ENCODE measurements at regions not wholly inside any gene's neighbourhood (a gene's known extent, or its start where the extent isn't known, plus 50 kb on each side); places are given as distances from the start of the nearest gene placed in this dataset.

GRCh38 chr7:12741951-12742575 lies 54.6 kb downstream of the ARL4A start:
- no peak for DNase-seq

- no peak for DNase-seq
Observed at GRCh38 chr7:12746211-12746610, 58.8 kb downstream of the ARL4A start.

DNA sequence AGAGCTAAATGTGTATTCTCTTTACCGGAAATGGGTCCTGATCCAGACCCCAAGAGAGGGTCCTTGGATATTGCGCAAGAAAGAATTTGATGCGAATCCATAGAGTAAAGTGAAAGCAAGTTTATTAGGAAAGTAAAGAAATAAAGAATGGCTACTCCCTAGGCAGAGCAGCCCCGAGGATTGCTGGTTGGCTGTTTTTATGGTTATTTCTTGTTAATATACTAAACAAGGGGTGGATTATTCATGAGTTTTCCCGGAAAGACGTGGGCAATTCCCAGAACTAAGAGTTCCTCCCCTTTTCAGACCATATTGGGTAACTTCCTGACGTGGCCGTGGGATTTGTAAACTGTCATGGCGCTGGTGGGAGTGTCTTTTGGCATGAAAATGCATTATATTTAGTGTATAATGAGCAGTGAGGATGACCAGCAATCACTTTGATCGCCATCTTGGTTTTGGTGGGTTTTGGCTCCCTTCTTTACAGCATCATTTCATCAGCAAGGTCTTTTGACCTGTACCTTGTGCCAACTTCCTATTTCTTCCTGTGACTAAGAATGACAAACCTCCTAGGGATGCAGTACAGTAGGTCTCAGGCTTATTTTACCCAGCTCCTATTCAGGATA lies 60.4 kb downstream of the ARL4A start:
- DNase-seq, result no peak

- no peak for DNase-seq
Observed at GRCh38 chr7:12749069-12749468, 61.6 kb downstream of the ARL4A start.

GRCh38 chr7:12749746-12750145 lies 62.3 kb downstream of the ARL4A start:
- no peak for DNase-seq

- no peak for DNase-seq
Observed at GRCh38 chr7:12751764-12752163, 64.3 kb downstream of the ARL4A start.

DNA sequence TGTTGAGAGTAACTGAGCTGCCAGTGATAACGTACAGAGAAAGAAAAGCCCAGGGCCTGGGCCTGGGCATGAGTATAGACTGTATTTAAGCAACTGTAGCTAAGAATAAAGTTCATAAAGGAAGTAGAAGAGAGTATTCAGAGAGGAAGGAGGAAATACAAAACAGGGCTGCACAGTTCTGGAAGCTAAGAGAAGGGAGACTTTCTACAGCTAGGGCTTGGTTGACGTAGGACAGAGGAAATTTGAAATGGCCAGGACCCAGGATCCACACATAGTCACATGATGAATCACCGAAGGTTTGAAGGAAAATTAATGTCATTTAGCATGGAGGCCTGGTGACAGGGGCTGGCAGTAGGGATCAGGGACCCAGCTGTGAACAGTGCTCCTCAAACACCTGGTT lies 66.7 kb downstream of the ARL4A start:
- no peak for DNase-seq

DNA sequence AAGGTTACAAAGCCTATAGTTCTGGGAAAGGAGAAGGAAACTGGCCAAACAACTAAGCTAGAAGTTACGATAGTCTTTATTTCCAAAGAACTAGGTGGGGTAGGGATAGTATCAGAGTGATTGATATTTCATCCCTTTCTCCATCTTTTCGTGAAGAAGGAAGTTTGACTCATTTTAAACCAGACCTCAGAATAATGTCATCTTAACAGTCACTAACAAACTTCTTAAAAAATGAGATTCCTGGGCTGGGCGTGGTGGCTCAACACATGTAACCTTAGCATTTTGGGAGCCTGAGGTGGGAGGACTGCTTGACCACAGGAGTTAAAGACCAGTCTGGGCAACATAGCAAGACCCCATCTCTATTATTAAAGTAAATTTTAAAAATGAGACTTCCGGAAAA lies 69.4 kb downstream of the ARL4A start:
- no peak for DNase-seq

DNA sequence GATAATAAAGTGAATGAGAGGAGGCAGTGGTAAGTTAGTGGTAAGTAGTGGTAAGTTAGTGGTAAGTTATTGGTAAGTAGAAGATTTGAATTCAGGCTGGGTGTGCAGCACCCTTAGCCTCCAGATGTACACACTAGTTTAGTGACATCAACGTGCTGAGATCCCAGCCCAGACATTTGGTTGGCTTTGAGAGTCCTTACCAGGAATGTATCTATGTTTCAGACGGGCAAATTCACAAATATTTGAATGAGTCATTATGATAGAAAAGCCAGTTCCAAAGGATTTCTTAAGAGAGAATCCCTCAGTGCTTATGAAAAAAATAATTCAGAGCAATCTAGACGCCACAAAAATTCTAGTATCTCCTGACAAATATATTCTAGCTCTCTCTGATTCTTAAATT lies 70.0 kb downstream of the ARL4A start:
- DNase-seq, result no peak

GRCh38 chr7:12759151-12759550 lies 71.7 kb downstream of the ARL4A start:
- DNase-seq, result no peak

DNA sequence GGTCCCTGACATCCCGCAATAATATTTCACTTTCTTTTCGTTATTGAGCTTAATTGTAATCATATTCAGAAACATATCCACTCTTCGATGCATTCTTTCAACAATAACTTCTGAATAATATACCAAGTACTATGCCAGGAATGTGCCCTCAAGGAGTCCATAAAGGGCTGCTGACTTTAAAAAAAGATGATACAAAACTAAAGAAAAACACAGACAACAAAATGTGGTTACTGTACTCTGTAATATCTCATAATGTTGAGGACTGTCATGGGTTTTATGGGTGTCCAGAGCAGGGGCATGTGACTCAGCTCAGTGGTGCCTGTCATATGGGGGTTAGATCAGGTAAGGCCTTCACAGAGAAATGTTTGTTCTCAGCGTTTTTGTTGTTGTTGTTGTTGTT lies 73.7 kb downstream of the ARL4A start:
- DNase-seq, result no peak

DNA sequence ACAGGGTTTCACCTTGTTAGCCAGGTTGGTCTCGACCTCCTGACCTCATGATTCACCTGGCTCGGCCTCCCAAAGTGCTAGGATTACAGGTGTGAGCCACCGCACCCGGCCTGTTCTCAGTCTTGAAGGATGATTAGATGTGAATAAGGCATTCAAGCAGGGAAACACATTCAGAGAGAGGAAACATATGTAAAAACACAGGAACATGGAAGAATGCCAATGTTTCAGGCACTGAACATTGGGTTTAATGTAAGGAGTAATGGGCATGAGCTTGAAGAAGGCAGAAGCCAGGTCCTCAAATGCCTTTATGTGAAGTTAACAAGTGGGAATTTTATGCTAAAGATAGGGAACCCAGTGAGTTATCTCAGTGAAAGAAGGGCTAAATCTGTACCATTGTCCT lies 74.3 kb downstream of the ARL4A start:
- no peak for DNase-seq

GRCh38 chr7:12764458-12764891 lies 77.0 kb downstream of the ARL4A start:
- no peak for DNase-seq

DNA sequence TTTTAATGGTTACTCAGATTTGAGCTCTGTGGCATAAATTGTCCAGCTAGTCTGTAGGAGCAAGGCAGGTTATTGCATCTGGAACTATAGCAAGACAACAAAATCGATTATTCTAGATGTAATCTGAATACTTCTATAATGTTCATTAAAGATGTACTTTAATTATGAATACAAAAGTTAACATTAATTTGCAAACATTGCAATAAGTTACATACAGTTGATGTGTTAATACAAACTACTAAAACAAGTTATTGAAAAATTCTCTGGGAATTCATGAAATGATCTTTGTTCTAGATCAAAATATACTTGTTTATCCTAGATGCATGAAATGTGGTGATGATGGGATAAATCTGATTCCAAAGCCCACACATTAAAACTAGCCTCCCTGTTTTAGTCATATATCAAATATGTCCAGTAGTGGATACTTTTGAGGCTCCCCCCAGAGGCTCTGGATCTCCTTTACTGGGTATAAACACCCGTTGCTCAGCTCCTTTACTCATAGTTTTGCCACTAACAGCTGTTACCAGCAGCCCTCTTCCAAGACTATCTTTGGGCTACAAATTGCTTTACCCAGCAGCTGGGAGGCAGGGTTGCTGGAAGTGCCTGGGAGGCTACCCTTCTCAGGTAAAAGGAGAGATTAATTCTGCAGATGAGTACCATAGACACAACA lies 78.1 kb downstream of the ARL4A start:
- DNase-seq, result no peak

GRCh38 chr7:12766416-12766815 lies 79.0 kb downstream of the ARL4A start:
- DNase-seq, result no peak

DNA sequence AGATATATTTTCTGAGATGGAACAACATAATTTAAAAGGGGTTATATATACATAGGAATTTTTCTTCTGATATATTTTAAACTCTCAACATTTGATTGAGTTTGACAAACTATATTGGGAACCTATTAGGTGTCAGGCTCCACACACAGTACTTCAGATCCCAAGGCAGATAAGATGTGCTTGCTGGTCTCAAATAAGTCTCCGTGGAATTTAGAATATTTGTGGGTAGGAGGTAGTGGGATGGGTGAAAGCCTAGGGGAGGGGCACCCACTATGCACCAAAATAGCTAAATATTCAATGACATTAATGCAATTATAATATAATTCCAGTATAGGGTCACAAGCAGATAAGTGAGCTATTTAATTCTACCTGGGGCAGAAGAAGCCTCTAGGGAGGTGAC lies 81.5 kb downstream of the ARL4A start:
- DNase-seq, result no peak

- no peak for DNase-seq
Observed at GRCh38 chr7:12769444-12769843, 82.0 kb downstream of the ARL4A start.

- no peak for DNase-seq
Observed at GRCh38 chr7:12770227-12770975, 83.0 kb downstream of the ARL4A start.

GRCh38 chr7:12771378-12771877 lies 84.0 kb downstream of the ARL4A start:
- no peak for DNase-seq

DNA sequence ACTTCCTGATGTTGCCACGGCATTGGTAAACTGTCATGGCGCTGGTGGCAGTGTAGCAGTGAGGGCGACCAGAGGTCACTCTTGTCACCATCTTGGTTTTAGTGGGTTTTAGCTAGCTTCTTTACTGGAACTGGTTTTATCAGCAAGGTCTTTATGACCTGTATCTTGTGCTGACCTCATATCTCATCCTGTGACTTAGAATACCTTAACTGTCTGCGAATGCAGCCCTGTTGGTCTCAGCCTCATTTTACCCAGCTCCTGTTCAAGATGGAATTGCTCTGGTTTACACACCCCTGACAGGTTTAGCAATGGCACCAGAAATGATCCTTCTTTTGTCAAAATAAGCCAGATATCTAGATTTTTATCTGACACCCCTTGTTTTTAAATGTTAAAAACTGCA lies 85.3 kb downstream of the ARL4A start:
- no peak for DNase-seq

GRCh38 chr7:12777257-12777656 lies 89.8 kb downstream of the ARL4A start:
- no peak for DNase-seq

- DNase-seq, result no peak
Observed at GRCh38 chr7:12779947-12780346, 92.5 kb downstream of the ARL4A start.

DNA sequence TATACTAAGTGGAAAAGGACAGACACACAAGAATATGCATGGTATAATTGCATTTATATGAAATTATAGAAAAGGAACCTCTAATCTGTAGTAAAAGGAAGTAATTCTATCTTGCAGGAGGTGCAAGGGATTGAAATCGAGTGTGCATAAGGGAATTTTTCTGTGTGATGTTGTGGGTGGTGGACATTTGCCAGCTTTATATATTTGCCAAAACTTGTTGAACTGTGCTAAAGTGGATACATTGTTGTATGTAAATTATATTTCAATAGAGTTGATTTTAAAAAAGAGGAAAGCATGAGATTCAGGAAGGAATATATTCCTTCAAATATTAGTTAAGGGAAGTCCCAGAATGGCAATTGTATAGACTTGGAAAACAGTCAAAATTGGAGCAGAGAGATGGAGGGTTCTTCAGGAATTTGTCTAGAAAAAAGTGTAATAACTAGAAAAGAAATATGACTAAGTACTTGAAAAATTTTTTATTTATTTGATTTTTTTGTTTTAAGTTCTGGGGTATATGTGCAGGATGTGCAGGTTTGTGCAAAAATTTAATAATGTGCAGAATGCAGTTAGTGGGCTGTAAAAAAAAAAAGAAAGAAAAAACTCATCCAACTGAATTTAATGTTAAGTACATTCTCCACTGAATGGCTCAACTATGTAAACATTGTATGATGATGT lies 96.1 kb downstream of the ARL4A start:
- no peak for DNase-seq

Measured in AML-193 (cell line).